ENCODE measurements at regions not wholly inside any gene's neighbourhood (a gene's known extent, or its start where the extent isn't known, plus 50 kb on each side); places are given as distances from the start of the nearest gene placed in this dataset.
"Not testable (repeated sequence)": the region's sequence is repeated elsewhere in the genome, so short reads cannot be mapped to it uniquely, and the experiment has no call there.

DNA sequence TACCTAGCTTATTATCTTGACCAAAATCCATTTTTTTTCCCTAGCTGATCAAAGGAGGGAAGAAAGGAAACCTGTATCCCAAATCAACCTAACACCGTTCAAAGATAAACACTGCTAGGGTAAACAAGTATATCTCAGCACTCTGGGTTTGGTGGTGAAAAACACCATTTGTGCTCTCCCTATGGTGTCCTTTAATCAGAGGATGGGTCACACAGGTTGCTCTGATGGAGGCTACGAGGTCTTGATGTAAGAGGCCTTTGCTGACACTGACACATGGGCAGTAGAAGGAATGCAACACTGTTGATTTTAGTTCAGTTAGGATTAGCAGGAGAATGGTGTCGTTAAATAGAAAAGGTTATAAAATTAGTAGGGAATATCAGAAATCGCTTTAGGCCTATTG, 179.3 kb downstream of the HDGFL1 start:
- H3K36me3 Mint-ChIP-seq: no peaks in the 10 kb centered on the region
- H3K4me3 Mint-ChIP-seq: no peak overlapping the region
- H3K27me3 Mint-ChIP-seq: no peaks in the 10 kb centered on the region
- H3K27ac Mint-ChIP-seq: no peak overlapping the region
- H3K4me1 Mint-ChIP-seq: no peaks in the 10 kb centered on the region
- H3K9me3 Mint-ChIP-seq: peaks cover 0 to 5% (median 3%) of the 10 kb centered on the region in 3 donors

- Mint-ChIP-seq H3K9me3 (peaks cover 0 to 5% (median 3%) of the 10 kb centered on the region in 3 donors), H3K36me3 (no peaks in the 10 kb centered on the region), H3K4me3 (no peak overlapping the region), H3K4me1 (no peaks in the 10 kb centered on the region), H3K27ac (no peak overlapping the region), H3K27me3 (no peaks in the 10 kb centered on the region)
Measured at GRCh38 chr6:22749696-22750095, 180.3 kb downstream of the HDGFL1 start.

DNA sequence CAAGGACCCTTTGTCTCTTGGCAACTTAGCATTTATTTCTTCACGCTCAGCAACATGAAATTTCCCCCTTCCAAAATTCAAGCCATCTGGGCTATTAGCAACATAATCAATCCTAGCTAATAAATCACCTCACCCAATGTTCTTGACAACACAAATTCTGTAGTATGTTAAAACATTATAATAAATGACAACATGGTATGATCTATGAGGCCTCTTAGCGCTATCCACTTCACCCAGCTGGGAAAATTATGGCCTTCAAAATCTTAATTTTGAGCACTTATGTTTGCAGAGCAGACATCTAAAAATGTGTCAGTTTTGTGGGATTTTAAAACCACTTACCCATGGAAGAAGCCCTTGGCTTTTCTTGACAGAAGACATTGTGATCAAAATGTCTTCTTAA, 181.9 kb downstream of the HDGFL1 start:
- Mint-ChIP-seq H3K36me3 (no peaks in the 10 kb centered on the region), H3K27ac (no peak overlapping the region), H3K27me3 (no peaks in the 10 kb centered on the region), H3K4me1 (no peaks in the 10 kb centered on the region), H3K4me3 (no peak overlapping the region), H3K9me3 (peaks cover 0 to 5% (median 3%) of the 10 kb centered on the region in 3 donors)

- no peaks in the 10 kb centered on the region for H3K27me3 Mint-ChIP-seq
- peaks cover 0 to 5% (median 3%) of the 10 kb centered on the region in 3 donors for H3K9me3 Mint-ChIP-seq
- H3K4me1 Mint-ChIP-seq: no peaks in the 10 kb centered on the region
- no peak overlapping the region for H3K4me3 Mint-ChIP-seq
- no peak overlapping the region for H3K27ac Mint-ChIP-seq
- no peaks in the 10 kb centered on the region for H3K36me3 Mint-ChIP-seq
Measured at GRCh38 chr6:22752522-22752921, 183.2 kb downstream of the HDGFL1 start.

DNA sequence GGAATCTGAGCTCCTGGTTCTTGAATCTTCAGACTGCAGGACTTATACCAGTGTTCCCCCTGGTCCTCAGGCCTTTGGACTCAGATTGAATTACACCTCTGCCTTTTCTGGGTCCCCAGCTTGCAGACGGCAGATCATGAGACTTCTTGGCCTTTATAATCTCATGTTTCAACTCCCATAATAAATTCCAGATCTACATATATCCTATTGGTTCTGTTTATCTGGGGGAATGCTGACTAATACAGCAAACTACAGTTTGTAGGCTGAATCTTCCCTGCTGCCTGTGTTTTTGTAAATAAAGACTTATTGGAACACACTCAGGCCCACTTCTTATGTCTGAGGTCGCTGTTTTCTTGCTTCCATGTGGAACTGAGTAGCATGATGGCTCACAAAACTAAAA, 184.7 kb downstream of the HDGFL1 start:
- no peaks in the 10 kb centered on the region for H3K4me1 Mint-ChIP-seq
- H3K9me3 Mint-ChIP-seq: peaks cover 0 to 3% (median 3%) of the 10 kb centered on the region in 3 donors
- H3K27me3 Mint-ChIP-seq: no peaks in the 10 kb centered on the region
- no peak overlapping the region for H3K27ac Mint-ChIP-seq
- H3K4me3 Mint-ChIP-seq: no peak overlapping the region
- H3K36me3 Mint-ChIP-seq: no peaks in the 10 kb centered on the region

DNA sequence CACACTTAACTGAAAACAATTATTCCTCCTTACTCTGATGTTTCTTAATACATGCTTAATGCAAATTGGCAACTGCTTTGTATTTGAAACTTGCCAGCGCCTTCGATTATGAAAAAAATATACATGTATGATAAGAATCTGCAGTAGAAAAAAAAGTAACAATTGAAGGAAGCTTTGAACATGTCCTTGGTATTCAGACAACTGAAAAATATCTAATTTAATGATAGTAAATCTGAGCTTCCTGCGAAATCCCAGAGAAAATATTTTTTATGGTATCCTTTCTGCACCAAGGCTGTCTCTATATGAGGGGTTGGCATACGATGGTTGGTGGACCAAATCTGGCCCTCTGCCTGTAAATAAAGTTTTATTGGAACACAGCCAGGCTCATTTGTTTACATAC, 186.2 kb downstream of the HDGFL1 start:
- no peak overlapping the region for H3K4me3 Mint-ChIP-seq
- H3K27me3 Mint-ChIP-seq: no peaks in the 10 kb centered on the region
- no peaks in the 10 kb centered on the region for H3K4me1 Mint-ChIP-seq
- peaks cover 0 to 3% (median 1%) of the 10 kb centered on the region in 3 donors for H3K9me3 Mint-ChIP-seq
- no peaks in the 10 kb centered on the region for H3K36me3 Mint-ChIP-seq
- no peak overlapping the region for H3K27ac Mint-ChIP-seq

- Mint-ChIP-seq H3K4me1 (no peaks in the 10 kb centered on the region), H3K27ac (no peak overlapping the region), H3K4me3 (no peak overlapping the region)
Measured at GRCh38 chr6:22756365-22756764, 187.0 kb downstream of the HDGFL1 start.

DNA sequence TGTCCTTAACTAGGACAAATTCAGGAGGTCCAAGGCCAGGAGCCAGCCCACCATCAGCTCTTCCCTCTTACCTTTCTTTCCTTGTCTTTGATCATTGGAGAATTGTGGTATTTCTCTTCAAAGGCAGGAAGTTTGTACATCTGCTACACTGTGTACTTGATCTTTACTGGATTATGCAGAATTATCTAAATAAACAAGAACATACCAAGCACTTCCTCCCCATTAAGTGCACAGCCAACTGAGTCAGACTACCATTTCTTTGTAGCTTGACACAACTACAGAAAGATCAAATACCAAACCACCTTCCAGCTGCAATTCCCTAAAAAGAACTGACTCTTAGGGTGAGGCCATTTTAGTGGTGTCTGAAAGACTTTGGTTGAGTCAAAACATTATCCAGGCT, 195.1 kb downstream of the HDGFL1 start:
- H3K9me3 Mint-ChIP-seq: peaks cover 5 to 9% (median 6%) of the 10 kb centered on the region in 3 donors
- no peak overlapping the region for H3K27ac Mint-ChIP-seq
- no peaks in the 10 kb centered on the region for H3K36me3 Mint-ChIP-seq
- no peak overlapping the region for H3K4me3 Mint-ChIP-seq
- H3K27me3 Mint-ChIP-seq: no peaks in the 10 kb centered on the region
- H3K4me1 Mint-ChIP-seq: no peaks in the 10 kb centered on the region

More at GRCh38 chr6:22756365-22756764, 187.0 kb downstream of the HDGFL1 start:
- H3K27me3 Mint-ChIP-seq: no peaks in the 10 kb centered on the region
- peaks cover 0 to 3% (median 1%) of the 10 kb centered on the region in 3 donors for H3K9me3 Mint-ChIP-seq
- no peaks in the 10 kb centered on the region for H3K36me3 Mint-ChIP-seq

GRCh38 chr6:22765015-22765414, 195.6 kb downstream of the HDGFL1 start:
- Mint-ChIP-seq H3K27ac (no peak overlapping the region), H3K27me3 (no peaks in the 10 kb centered on the region), H3K36me3 (no peaks in the 10 kb centered on the region), H3K4me3 (no peak overlapping the region), H3K4me1 (no peaks in the 10 kb centered on the region), H3K9me3 (peaks cover 6 to 9% (median 8%) of the 10 kb centered on the region in 3 donors)

GRCh38 chr6:22766979-22767378, 197.6 kb downstream of the HDGFL1 start:
- peaks cover 8 to 14% (median 12%) of the 10 kb centered on the region in 3 donors for H3K9me3 Mint-ChIP-seq
- H3K27ac Mint-ChIP-seq: no peak overlapping the region
- H3K36me3 Mint-ChIP-seq: no peaks in the 10 kb centered on the region
- H3K4me1 Mint-ChIP-seq: no peaks in the 10 kb centered on the region
- no peaks in the 10 kb centered on the region for H3K27me3 Mint-ChIP-seq
- no peak overlapping the region for H3K4me3 Mint-ChIP-seq

DNA sequence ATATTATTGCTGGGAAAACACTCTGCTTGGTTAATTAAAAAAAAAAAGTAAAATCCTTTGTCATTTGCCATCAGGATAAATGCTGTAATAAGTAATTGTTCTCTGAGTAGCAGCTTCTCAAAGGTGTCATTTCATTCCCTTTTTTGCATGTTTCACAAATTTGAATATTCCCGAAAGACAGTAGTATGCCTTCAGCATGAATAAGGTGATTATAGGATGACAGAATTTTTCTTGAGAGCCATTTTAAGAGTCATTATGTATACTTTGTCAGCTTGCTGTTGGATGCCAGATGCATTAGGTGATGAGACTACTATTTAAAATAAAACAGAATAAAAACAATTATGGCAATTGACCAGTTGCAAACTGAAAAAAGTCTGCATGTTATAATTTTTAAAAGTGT, 200.7 kb downstream of the HDGFL1 start:
- Mint-ChIP-seq H3K27me3 (no peaks in the 10 kb centered on the region), H3K9me3 (peaks cover 9 to 17% (median 12%) of the 10 kb centered on the region in 3 donors), H3K36me3 (no peaks in the 10 kb centered on the region), H3K4me1 (no peaks in the 10 kb centered on the region), H3K27ac (no peak overlapping the region), H3K4me3 (no peak overlapping the region)

- Mint-ChIP-seq H3K4me3 (no peak overlapping the region), H3K36me3 (no peaks in the 10 kb centered on the region), H3K9me3 (peaks cover 6 to 30% (median 19%) of the 10 kb centered on the region in 3 donors), H3K27me3 (no peaks in the 10 kb centered on the region), H3K27ac (no peak overlapping the region), H3K4me1 (no peaks in the 10 kb centered on the region)
Measured at GRCh38 chr6:22774129-22774528, 204.8 kb downstream of the HDGFL1 start.

- not testable (repeated sequence) for H3K4me3 Mint-ChIP-seq, H3K36me3 Mint-ChIP-seq, H3K4me1 Mint-ChIP-seq, H3K27me3 Mint-ChIP-seq, H3K27ac Mint-ChIP-seq
- H3K9me3 Mint-ChIP-seq: peaks cover 3 to 20% (median 18%) of the 10 kb centered on the region in 3 donors
Measured at GRCh38 chr6:22778438-22778837, 209.1 kb downstream of the HDGFL1 start.

- Mint-ChIP-seq H3K4me3 (no peak overlapping the region), H3K4me1 (no peaks in the 10 kb centered on the region), H3K27me3 (no peaks in the 10 kb centered on the region), H3K9me3 (peaks cover 3 to 20% (median 18%) of the 10 kb centered on the region in 3 donors), H3K36me3 (peaks cover 2% of the 10 kb centered on the region), H3K27ac (no peak overlapping the region)
Measured at GRCh38 chr6:22779062-22779461, 209.7 kb downstream of the HDGFL1 start.

DNA sequence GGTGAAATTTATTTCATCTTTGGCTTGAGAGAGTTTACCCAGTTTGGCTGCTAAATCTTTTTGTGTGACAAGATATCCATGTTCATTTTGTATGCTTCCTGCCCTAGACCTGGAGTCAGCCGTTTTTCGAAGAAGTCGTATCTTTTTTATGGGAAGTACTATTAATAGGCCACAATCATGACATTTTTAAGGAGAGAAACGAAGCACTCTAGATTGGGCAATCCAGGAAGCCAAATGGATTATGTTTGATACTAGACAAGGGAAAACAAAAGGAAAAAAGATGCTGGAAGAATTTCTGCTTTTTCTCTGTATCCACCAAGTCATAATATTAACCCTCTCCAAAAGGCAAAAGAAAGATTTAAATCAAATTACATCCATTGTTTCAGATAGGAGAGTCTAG, 214.6 kb downstream of the HDGFL1 start:
- H3K27me3 Mint-ChIP-seq: no peaks in the 10 kb centered on the region
- H3K36me3 Mint-ChIP-seq: peaks cover 2% of the 10 kb centered on the region
- H3K9me3 Mint-ChIP-seq: peaks cover 3 to 7% (median 4%) of the 10 kb centered on the region in 3 donors
- H3K27ac Mint-ChIP-seq: no peak overlapping the region
- H3K4me1 Mint-ChIP-seq: no peaks in the 10 kb centered on the region
- no peak overlapping the region for H3K4me3 Mint-ChIP-seq

DNA sequence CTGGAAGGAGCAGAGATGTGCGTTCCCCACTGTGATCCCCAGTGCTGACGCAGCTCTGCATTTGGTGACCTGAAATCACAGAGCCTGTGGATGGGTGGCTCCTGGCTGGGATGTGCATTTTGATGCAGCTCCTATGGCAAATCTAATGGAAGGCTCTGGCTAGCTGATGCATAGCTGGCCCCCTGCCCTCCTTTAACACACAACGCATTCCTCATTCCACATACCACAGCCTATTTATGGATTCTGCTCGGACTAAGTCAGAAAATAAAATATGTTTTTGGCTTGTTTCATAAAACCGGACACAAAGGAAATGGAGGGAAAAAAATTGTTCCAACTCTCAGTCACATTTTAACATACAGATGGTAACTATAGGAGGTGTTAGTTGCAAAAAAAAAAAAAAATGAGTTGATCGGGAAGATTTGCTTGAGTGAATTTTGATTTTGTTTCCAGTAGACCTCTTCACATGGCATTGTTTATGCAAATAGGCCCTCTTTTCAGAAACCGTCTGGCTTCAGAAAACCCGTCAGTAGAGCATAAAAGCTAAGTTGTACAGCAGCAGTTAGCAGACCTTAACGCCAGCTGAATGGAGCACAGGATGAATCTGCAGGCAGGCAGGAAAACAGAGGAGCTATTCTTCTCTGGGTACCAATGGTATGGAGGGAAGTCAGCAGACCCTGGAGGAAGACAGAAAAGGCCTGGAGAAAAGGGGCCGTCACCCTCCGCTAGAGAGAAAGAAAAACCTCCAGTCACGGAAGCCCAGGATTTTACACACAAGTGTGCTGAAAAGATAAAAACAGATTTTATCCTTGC, 215.4 kb downstream of the HDGFL1 start:
- no peaks in the 10 kb centered on the region for H3K27me3 Mint-ChIP-seq
- no peak overlapping the region for H3K4me3 Mint-ChIP-seq
- peaks cover 2% of the 10 kb centered on the region for H3K36me3 Mint-ChIP-seq
- peaks cover 3 to 7% (median 5%) of the 10 kb centered on the region in 3 donors for H3K9me3 Mint-ChIP-seq
- H3K4me1 Mint-ChIP-seq: no peaks in the 10 kb centered on the region
- H3K27ac Mint-ChIP-seq: peak overlapping the region in 1 of 3 donors; percentile 63
